GM23338 (cell line): ENCODE measurements at regions not wholly inside any gene's neighbourhood (a gene's known extent, or its start where the extent isn't known, plus 50 kb on each side); places are given as distances from the start of the nearest gene placed in this dataset.

ENCODE experiments used
- ATAC-seq: fragments of 200-7000 bp; cut with Tn5 transposase; 3 replicates; pipeline ENCODE4 v1.9.1; 2020
- DNase-seq: peaks from one replicate; pipeline ENCODE4 v3.0.0-alpha.2; 2015; ENCODE audit warnings: low spot score
- H2AFZ ChIP-seq: fragments of 200-600 bp; sonication (generic); 2 replicates; pipeline ENCODE4 v1.8.0; 2016; ENCODE audit warnings: antibody characterized with exemption, mild to moderate bottlenecking, moderate library complexity
- H3F3A ChIP-seq: fragments of 200-600 bp; sonication (generic); replicated peaks from 2 replicates; pipeline ENCODE4 v1.8.0; 2017; ENCODE audit warnings: antibody characterized with exemption, mixed run types, low read depth
- H3K27ac ChIP-seq: fragments of 200-600 bp; sonication (generic); 2 replicates; pipeline ENCODE4 v1.6.1; 2016; ENCODE audit warnings: low read depth
- H3K27me3 ChIP-seq: fragments of 200-600 bp; sonication (generic); 2 replicates; pipeline ENCODE4 v1.8.0; 2016; ENCODE audit warnings: mild to moderate bottlenecking, mixed run types, moderate library complexity; ENCODE audit not compliant: insufficient read depth
- H3K36me3 ChIP-seq: fragments of 200-600 bp; sonication (generic); 2 replicates; pipeline ENCODE4 v1.8.0; 2016; ENCODE audit warnings: mild to moderate bottlenecking; ENCODE audit not compliant: insufficient read depth
- H3K4me1 ChIP-seq: fragments of 200-600 bp; sonication (generic); 2 replicates; pipeline ENCODE4 v1.8.0; 2016; ENCODE audit warnings: mild to moderate bottlenecking, moderate library complexity; ENCODE audit not compliant: insufficient read depth
- H3K4me2 ChIP-seq: fragments of 200-600 bp; sonication (generic); 2 replicates; pipeline ENCODE4 v1.7.1; 2017; ENCODE audit warnings: mixed run types
- H3K4me3 ChIP-seq: fragments of 200-600 bp; sonication (generic); 2 replicates; pipeline ENCODE4 v1.6.1; 2016; ENCODE audit warnings: mixed run types
- H3K79me2 ChIP-seq: fragments of 200-600 bp; sonication (generic); replicated peaks from 2 replicates; pipeline ENCODE4 v1.8.0; 2017; ENCODE audit warnings: mild to moderate bottlenecking; ENCODE audit not compliant: insufficient read depth
- H3K9me2 ChIP-seq: fragments of 200-600 bp; sonication (generic); 2 replicates; pipeline ENCODE4 v1.8.0; 2017; ENCODE audit not compliant: insufficient read depth
- H4K20me1 ChIP-seq: fragments of 200-600 bp; sonication (generic); replicated peaks from 2 replicates; pipeline ENCODE4 v1.8.0; 2017; ENCODE audit warnings: mild to moderate bottlenecking; ENCODE audit not compliant: insufficient read depth
- H3K27ac Mint-ChIP-seq: 2 replicates; pipeline ENCODE4 v1.8.0; 2020; ENCODE audit warnings: inconsistent platforms, mild to moderate bottlenecking, moderate library complexity, mixed read lengths
- H3K27me3 Mint-ChIP-seq: 3 replicates; pipeline ENCODE4 v1.8.0; 2022; ENCODE audit warnings: low read depth, mild to moderate bottlenecking, moderate library complexity, mixed read lengths, inconsistent platforms; ENCODE audit not compliant: insufficient read depth, poor library complexity
- H3K36me3 Mint-ChIP-seq: 3 replicates; pipeline ENCODE4 v1.8.0; 2021; ENCODE audit warnings: low read depth, mild to moderate bottlenecking, inconsistent platforms, moderate library complexity, mixed read lengths
- H3K4me1 Mint-ChIP-seq: 3 replicates; pipeline ENCODE4 v1.8.0; 2020; ENCODE audit warnings: mild to moderate bottlenecking, inconsistent platforms, mixed read lengths
- H3K4me3 Mint-ChIP-seq: 3 replicates; pipeline ENCODE4 v1.8.0; 2021; ENCODE audit warnings: moderate library complexity, mild to moderate bottlenecking, inconsistent platforms, mixed read lengths
- H3K9me3 Mint-ChIP-seq: 3 replicates; pipeline ENCODE4 v1.8.0; 2020; ENCODE audit warnings: moderate library complexity, mild to moderate bottlenecking, inconsistent platforms, mixed read lengths
- CREB1 ChIP-seq: fragments of 250-450 bp; sonication (Bioruptor Pico); IDR thresholded peaks from 2 replicates; pipeline ENCODE4 v1.5.0; 2020; ENCODE audit warnings: low read depth, mild to moderate bottlenecking, moderate library complexity
- ETS1 ChIP-seq: IDR thresholded peaks from 2 replicates; pipeline ENCODE4 v1.6.1; 2016; ENCODE audit warnings: antibody characterized with exemption
- EZH2 ChIP-seq: fragments of 200-600 bp; sonication (generic); IDR thresholded peaks from one replicate; pipeline ENCODE4 v1.8.0; 2017; ENCODE audit warnings: antibody characterized with exemption, mild to moderate bottlenecking, low read depth; ENCODE audit not compliant: unreplicated experiment
- EZH2phosphoT487 ChIP-seq: fragments of 200-600 bp; sonication (generic); IDR thresholded peaks from one replicate; pipeline ENCODE4 v1.8.1; 2018; ENCODE audit warnings: antibody characterized with exemption; ENCODE audit not compliant: unreplicated experiment
- JUNB ChIP-seq: IDR thresholded peaks from one replicate; pipeline ENCODE4 v1.6.1; 2016; ENCODE audit warnings: antibody characterized with exemption; ENCODE audit not compliant: unreplicated experiment
- NANOG ChIP-seq: IDR thresholded peaks from 2 replicates; pipeline ENCODE4 v1.6.1; 2016; ENCODE audit warnings: antibody characterized with exemption, borderline replicate concordance
- POLR2AphosphoS5 ChIP-seq: IDR thresholded peaks from 2 replicates; pipeline ENCODE4 v1.6.1; 2016; ENCODE audit warnings: antibody characterized with exemption, low read depth
- STAT1 ChIP-seq: IDR thresholded peaks from one replicate; pipeline ENCODE4 v1.6.1; 2016; ENCODE audit warnings: antibody characterized with exemption; ENCODE audit not compliant: unreplicated experiment
- ZNF114 ChIP-seq: fragments of 250-450 bp; sonication (Bioruptor Pico); IDR thresholded peaks from 2 replicates; pipeline ENCODE4 v1.5.0; 2020; ENCODE audit warnings: mild to moderate bottlenecking, moderate library complexity
- ZNF331 ChIP-seq: fragments of 250-450 bp; sonication (Bioruptor Pico); IDR thresholded peaks from 2 replicates; pipeline ENCODE4 v1.5.0; 2020; ENCODE audit warnings: low read depth, mild to moderate bottlenecking, moderate library complexity
- TF ChIP-seq, protein P1 (sequence below): fragments of 250-450 bp; sonication (Bioruptor Pico); IDR thresholded peaks from 2 replicates; pipeline ENCODE4 v1.5.0; 2020; ENCODE audit warnings: mild to moderate bottlenecking, moderate library complexity
- TF ChIP-seq, protein P2 (sequence below), 2 experiments: fragments of 200-600 bp in 1 of 2; sonication (generic) in 1 of 2; conservative IDR thresholded peaks; 2 replicates each; pipeline versions ENCODE4 v1.5.1 to v1.6.1; 2016 to 2017; ENCODE audit warnings: antibody characterized with exemption in 2 of 2, low read depth in 2 of 2, mild to moderate bottlenecking in 2 of 2, moderate library complexity in 1 of 2
- TF ChIP-seq, protein P3 (sequence below): IDR thresholded peaks from one replicate; pipeline ENCODE4 v1.6.1; 2018; ENCODE audit warnings: antibody characterized with exemption; ENCODE audit not compliant: unreplicated experiment

GRCh38 chr10:52523696-52524095 lies 209.6 kb downstream of the DKK1 start:
- H3K36me3 ChIP-seq: no peaks in the 10 kb centered on the region
- H2AFZ ChIP-seq: no peak overlapping the region
- no peak for TF ChIP-seq EZH2phosphoT487
- TF ChIP-seq CREB1 (CRISPR knock-in tag): no peak
- TF ChIP-seq ZNF331 (CRISPR knock-in tag): no peak
- no peak for TF ChIP-seq ETS1
- TF ChIP-seq ZNF114: no peak
- TF ChIP-seq STAT1: no peak
- TF ChIP-seq EZH2: no peak
- TF ChIP-seq, protein P1, sequence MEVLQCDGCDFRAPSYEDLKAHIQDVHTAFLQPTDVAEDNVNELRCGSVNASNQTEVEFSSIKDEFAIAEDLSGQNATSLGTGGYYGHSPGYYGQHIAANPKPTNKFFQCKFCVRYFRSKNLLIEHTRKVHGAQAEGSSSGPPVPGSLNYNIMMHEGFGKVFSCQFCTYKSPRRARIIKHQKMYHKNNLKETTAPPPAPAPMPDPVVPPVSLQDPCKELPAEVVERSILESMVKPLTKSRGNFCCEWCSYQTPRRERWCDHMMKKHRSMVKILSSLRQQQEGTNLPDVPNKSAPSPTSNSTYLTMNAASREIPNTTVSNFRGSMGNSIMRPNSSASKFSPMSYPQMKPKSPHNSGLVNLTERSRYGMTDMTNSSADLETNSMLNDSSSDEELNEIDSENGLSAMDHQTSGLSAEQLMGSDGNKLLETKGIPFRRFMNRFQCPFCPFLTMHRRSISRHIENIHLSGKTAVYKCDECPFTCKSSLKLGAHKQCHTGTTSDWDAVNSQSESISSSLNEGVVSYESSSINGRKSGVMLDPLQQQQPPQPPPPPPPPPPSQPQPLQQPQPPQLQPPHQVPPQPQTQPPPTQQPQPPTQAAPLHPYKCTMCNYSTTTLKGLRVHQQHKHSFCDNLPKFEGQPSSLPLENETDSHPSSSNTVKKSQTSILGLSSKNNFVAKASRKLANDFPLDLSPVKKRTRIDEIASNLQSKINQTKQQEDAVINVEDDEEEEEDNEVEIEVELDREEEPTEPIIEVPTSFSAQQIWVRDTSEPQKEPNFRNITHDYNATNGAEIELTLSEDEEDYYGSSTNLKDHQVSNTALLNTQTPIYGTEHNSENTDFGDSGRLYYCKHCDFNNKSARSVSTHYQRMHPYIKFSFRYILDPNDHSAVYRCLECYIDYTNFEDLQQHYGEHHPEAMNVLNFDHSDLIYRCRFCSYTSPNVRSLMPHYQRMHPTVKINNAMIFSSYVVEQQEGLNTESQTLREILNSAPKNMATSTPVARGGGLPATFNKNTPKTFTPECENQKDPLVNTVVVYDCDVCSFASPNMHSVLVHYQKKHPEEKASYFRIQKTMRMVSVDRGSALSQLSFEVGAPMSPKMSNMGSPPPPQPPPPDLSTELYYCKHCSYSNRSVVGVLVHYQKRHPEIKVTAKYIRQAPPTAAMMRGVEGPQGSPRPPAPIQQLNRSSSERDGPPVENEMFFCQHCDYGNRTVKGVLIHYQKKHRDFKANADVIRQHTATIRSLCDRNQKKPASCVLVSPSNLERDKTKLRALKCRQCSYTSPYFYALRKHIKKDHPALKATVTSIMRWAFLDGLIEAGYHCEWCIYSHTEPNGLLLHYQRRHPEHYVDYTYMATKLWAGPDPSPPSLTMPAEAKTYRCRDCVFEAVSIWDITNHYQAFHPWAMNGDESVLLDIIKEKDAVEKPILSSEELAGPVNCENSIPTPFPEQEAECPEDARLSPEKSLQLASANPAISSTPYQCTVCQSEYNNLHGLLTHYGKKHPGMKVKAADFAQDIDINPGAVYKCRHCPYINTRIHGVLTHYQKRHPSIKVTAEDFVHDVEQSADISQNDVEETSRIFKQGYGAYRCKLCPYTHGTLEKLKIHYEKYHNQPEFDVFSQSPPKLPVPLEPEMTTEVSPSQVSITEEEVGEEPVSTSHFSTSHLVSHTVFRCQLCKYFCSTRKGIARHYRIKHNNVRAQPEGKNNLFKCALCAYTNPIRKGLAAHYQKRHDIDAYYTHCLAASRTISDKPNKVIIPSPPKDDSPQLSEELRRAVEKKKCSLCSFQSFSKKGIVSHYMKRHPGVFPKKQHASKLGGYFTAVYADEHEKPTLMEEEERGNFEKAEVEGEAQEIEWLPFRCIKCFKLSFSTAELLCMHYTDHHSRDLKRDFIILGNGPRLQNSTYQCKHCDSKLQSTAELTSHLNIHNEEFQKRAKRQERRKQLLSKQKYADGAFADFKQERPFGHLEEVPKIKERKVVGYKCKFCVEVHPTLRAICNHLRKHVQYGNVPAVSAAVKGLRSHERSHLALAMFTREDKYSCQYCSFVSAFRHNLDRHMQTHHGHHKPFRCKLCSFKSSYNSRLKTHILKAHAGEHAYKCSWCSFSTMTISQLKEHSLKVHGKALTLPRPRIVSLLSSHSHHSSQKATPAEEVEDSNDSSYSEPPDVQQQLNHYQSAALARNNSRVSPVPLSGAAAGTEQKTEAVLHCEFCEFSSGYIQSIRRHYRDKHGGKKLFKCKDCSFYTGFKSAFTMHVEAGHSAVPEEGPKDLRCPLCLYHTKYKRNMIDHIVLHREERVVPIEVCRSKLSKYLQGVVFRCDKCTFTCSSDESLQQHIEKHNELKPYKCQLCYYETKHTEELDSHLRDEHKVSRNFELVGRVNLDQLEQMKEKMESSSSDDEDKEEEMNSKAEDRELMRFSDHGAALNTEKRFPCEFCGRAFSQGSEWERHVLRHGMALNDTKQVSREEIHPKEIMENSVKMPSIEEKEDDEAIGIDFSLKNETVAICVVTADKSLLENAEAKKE (CRISPR knock-in tag): no peak
- no peak for TF ChIP-seq NANOG
- TF ChIP-seq POLR2AphosphoS5: no peak
- TF ChIP-seq, protein P2, sequence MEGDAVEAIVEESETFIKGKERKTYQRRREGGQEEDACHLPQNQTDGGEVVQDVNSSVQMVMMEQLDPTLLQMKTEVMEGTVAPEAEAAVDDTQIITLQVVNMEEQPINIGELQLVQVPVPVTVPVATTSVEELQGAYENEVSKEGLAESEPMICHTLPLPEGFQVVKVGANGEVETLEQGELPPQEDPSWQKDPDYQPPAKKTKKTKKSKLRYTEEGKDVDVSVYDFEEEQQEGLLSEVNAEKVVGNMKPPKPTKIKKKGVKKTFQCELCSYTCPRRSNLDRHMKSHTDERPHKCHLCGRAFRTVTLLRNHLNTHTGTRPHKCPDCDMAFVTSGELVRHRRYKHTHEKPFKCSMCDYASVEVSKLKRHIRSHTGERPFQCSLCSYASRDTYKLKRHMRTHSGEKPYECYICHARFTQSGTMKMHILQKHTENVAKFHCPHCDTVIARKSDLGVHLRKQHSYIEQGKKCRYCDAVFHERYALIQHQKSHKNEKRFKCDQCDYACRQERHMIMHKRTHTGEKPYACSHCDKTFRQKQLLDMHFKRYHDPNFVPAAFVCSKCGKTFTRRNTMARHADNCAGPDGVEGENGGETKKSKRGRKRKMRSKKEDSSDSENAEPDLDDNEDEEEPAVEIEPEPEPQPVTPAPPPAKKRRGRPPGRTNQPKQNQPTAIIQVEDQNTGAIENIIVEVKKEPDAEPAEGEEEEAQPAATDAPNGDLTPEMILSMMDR (conservative IDR thresholded peaks at IDR 0.05; ENCODE audit: low read depth in 2 of 2): no peak
- no peak for TF ChIP-seq JUNB
- TF ChIP-seq, protein P3, sequence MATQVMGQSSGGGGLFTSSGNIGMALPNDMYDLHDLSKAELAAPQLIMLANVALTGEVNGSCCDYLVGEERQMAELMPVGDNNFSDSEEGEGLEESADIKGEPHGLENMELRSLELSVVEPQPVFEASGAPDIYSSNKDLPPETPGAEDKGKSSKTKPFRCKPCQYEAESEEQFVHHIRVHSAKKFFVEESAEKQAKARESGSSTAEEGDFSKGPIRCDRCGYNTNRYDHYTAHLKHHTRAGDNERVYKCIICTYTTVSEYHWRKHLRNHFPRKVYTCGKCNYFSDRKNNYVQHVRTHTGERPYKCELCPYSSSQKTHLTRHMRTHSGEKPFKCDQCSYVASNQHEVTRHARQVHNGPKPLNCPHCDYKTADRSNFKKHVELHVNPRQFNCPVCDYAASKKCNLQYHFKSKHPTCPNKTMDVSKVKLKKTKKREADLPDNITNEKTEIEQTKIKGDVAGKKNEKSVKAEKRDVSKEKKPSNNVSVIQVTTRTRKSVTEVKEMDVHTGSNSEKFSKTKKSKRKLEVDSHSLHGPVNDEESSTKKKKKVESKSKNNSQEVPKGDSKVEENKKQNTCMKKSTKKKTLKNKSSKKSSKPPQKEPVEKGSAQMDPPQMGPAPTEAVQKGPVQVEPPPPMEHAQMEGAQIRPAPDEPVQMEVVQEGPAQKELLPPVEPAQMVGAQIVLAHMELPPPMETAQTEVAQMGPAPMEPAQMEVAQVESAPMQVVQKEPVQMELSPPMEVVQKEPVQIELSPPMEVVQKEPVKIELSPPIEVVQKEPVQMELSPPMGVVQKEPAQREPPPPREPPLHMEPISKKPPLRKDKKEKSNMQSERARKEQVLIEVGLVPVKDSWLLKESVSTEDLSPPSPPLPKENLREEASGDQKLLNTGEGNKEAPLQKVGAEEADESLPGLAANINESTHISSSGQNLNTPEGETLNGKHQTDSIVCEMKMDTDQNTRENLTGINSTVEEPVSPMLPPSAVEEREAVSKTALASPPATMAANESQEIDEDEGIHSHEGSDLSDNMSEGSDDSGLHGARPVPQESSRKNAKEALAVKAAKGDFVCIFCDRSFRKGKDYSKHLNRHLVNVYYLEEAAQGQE: no peak
- no peaks in the 10 kb centered on the region; the same call in 2 of the 3 replicates for H3K4me1 Mint-ChIP-seq
- no peaks in the 10 kb centered on the region for H3K9me3 Mint-ChIP-seq
- DNase-seq (no peak), ATAC-seq (no peak)
- no peaks in the 10 kb centered on the region for H3K36me3 Mint-ChIP-seq
- no peak overlapping the region for H3K4me2 ChIP-seq
- no peaks in the 10 kb centered on the region for H3K79me2 ChIP-seq
- no peaks in the 10 kb centered on the region for H3F3A ChIP-seq
- H3K4me1 ChIP-seq: no peaks in the 10 kb centered on the region
- no peaks in the 10 kb centered on the region for H4K20me1 ChIP-seq
- H3K4me3 ChIP-seq: no peak overlapping the region
- H3K9me2 ChIP-seq: no peaks in the 10 kb centered on the region
- no peak overlapping the region for H3K27ac Mint-ChIP-seq
- no peaks in the 10 kb centered on the region for H3K27me3 ChIP-seq
- H3K27ac ChIP-seq: no peak overlapping the region
- H3K4me3 Mint-ChIP-seq: no peak overlapping the region
- peaks cover 2% of the 10 kb centered on the region for H3K27me3 Mint-ChIP-seq
